ENCODE measurements at regions not wholly inside any gene's neighbourhood (a gene's known extent, or its start where the extent isn't known, plus 50 kb on each side); places are given as distances from the start of the nearest gene placed in this dataset.

DNA sequence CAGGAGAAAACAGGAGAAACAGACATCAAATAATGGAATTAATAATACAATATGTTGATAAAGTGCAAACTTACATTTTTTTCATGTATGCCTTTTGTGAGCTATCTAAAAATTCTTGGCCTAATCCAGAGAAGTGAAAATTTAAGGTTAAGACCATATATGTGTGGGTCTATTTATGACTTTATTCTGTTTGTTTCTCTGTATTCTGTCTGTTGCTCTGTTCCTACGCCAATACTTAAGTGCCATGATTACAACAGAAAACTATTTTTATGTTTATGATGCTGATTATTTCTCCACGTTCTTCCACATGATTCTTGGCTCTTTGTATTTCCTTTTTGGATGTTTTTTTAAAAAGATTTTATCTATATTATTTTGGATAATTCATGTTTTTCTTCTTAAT is 109.6 kb upstream of the MAP3K4 start:
- TF ChIP-seq POLR2A (IDR thresholded peaks at IDR 0.05) (no peak), POLR2AphosphoS5 (IDR thresholded peaks at IDR 0.05) (no peak), EP300 (IDR thresholded peaks at IDR 0.05) (no peak)
- TF ChIP-seq, protein P1, sequence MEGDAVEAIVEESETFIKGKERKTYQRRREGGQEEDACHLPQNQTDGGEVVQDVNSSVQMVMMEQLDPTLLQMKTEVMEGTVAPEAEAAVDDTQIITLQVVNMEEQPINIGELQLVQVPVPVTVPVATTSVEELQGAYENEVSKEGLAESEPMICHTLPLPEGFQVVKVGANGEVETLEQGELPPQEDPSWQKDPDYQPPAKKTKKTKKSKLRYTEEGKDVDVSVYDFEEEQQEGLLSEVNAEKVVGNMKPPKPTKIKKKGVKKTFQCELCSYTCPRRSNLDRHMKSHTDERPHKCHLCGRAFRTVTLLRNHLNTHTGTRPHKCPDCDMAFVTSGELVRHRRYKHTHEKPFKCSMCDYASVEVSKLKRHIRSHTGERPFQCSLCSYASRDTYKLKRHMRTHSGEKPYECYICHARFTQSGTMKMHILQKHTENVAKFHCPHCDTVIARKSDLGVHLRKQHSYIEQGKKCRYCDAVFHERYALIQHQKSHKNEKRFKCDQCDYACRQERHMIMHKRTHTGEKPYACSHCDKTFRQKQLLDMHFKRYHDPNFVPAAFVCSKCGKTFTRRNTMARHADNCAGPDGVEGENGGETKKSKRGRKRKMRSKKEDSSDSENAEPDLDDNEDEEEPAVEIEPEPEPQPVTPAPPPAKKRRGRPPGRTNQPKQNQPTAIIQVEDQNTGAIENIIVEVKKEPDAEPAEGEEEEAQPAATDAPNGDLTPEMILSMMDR (IDR thresholded peaks at IDR 0.05): no peak

All from suprapubic skin (tissue), 4 donors.